ENCODE measurements at regions not wholly inside any gene's neighbourhood (a gene's known extent, or its start where the extent isn't known, plus 50 kb on each side); places are given as distances from the start of the nearest gene placed in this dataset.

- TF ChIP-seq TAF1 (IDR thresholded peaks at IDR 0.05; ENCODE audit: low read depth): no peak
- no peak for TF ChIP-seq CEBPB (IDR thresholded peaks at IDR 0.05)
- no peak for TF ChIP-seq REST (IDR thresholded peaks at IDR 0.05; ENCODE audit: low read depth)
Observed at GRCh38 chr10:78585952-78586351, 482.8 kb upstream of the ZMIZ1 start.

Data from Ishikawa (cell line).